HUES64 (cell line): ENCODE measurements at regions not wholly inside any gene's neighbourhood (a gene's known extent, or its start where the extent isn't known, plus 50 kb on each side); places are given as distances from the start of the nearest gene placed in this dataset.

Experiments used
- H3K27ac ChIP-seq: 2 replicates; pipeline ENCODE4 v1.7.0; 2013; ENCODE audit warnings: low read depth, low read length, inconsistent platforms
- H3K27me3 ChIP-seq: 2 replicates; pipeline ENCODE4 v1.6.1; 2013; ENCODE audit warnings: mild to moderate bottlenecking, low read length; ENCODE audit not compliant: insufficient read depth
- H3K36me3 ChIP-seq: 2 replicates; pipeline ENCODE4 v1.6.1; 2013; ENCODE audit warnings: mild to moderate bottlenecking, low read length; ENCODE audit not compliant: insufficient read depth
- H3K4me1 ChIP-seq: 2 replicates; pipeline ENCODE4 v1.6.1; 2013; ENCODE audit warnings: mild to moderate bottlenecking, low read length, moderate library complexity; ENCODE audit not compliant: insufficient read depth
- H3K4me3 ChIP-seq: 2 replicates; pipeline ENCODE4 v1.5.1; 2013; ENCODE audit warnings: mild to moderate bottlenecking, low read length, moderate library complexity
- H3K9ac ChIP-seq: 2 replicates; pipeline ENCODE4 v1.6.1; 2013; ENCODE audit warnings: mild to moderate bottlenecking, low read depth, low read length
- H3K9me3 ChIP-seq: 2 replicates; pipeline ENCODE4 v1.6.1; 2013; ENCODE audit warnings: low read depth, low read length; ENCODE audit not compliant: insufficient read depth
- WGBS: fragments of 150-250, 120-280 bp; methylation state at CpG from one replicate; pipeline ENCODE4 v1.1.7; 2013; ENCODE audit warnings: missing lambda C conversion rate; 5-methylcytosine and 5-hydroxymethylcytosine counted together

DNA sequence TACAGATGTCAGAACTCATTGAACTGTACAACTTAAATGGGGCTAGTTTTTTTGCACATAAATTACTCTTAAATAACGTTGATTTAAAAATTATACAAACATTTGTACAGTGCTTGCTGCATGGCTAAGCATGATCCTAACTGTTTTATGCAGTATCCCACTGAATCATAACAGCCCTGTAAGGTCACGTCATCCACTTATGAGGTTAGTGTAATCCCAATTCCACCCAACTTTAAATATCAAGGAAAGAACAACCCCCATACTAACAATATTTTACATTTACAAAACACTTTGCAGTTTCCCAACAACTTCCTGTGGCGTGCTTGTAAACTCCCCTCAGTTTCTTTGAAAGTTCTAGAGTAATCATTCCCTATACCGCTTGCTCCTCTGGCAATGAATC lies 190.1 kb upstream of the SALL1 start:
- Histone ChIP-seq H3K4me1 (no peaks in the 10 kb centered on the region), H3K9ac (no peak overlapping the region), H3K9me3 (no peaks in the 10 kb centered on the region), H3K27ac (no peak overlapping the region), H3K4me3 (no peak overlapping the region), H3K27me3 (no peaks in the 10 kb centered on the region), H3K36me3 (no peaks in the 10 kb centered on the region)
- WGBS = 92% methylated on average over 3 of the region's 4 CpGs

DNA sequence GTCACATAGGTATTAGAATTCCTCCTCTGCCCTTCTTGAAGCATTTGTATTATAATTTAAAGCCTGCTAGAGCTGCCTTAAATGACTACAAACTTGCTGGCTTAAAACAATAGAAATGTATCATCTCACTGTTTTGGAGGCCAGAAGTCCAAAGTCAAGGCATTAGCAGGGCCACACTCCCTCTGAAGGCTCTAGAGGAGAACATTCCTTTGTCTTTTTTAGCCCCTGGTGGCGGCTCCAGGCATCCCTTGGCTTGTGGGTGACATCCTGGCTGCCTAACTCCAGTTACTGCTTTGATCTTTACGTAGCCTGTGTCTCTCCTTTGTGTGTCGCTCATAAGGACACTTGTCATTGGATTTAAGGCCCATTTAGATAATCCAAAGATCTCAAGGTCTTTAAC lies 186.6 kb upstream of the SALL1 start:
- H3K9ac ChIP-seq = no peak overlapping the region
- H3K4me1 ChIP-seq = no peaks in the 10 kb centered on the region
- H3K36me3 ChIP-seq = no peaks in the 10 kb centered on the region
- 79% methylated on average over 3 of the region's 3 CpGs for WGBS
- H3K27ac ChIP-seq = no peak overlapping the region
- H3K4me3 ChIP-seq = no peak overlapping the region
- H3K27me3 ChIP-seq = no peaks in the 10 kb centered on the region
- H3K9me3 ChIP-seq = no peaks in the 10 kb centered on the region

DNA sequence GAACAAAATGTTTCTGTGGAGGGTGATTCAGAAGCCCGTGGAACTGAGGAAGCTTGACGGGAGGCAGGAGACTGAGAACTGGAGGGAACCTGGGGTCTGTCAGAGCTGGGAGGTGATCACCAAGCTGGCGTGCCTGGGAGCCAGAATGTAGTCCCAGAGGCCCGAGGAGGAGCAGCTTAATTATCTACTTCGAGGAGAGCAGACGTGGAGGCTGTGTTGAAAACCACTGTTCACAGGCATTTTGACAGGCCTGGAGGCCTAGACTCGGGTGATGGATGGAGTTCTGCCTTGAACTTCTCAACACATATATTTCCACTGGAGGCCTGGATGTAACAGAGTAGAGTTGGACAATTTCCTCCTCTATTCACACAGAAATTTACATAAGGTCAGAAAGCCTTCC lies 177.7 kb upstream of the SALL1 start:
- Histone ChIP-seq H3K4me3 (no peak overlapping the region), H3K4me1 (0 out of 2 replicates have a peak, but pooled peaks cover 2% of the 10 kb centered on the region), H3K27ac (no peak overlapping the region), H3K9ac (no peak overlapping the region), H3K9me3 (no peaks in the 10 kb centered on the region), H3K36me3 (no peaks in the 10 kb centered on the region), H3K27me3 (no peaks in the 10 kb centered on the region)
- WGBS = 87% methylated on average over 7 of the region's 7 CpGs

DNA sequence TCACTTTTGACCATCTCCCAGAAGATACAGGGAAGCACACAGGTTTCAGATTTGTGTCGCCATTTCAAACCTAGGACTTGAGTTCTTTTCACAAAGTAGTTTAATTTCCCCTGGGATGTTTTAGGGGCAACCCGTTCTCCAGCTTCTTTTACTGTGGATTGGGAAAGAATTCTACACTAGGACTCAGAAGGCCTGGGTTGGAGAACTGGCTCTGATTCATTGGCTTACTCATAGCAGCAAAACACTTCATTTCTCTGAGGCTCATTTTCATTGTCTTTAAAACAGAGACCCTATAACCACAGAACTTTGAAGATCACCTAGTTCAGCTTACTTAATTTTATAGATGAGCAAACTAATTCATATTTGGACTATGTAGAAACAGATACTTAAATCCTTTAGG lies 175.9 kb upstream of the SALL1 start:
- 94% methylated on average over 2 of the region's 2 CpGs for WGBS

DNA sequence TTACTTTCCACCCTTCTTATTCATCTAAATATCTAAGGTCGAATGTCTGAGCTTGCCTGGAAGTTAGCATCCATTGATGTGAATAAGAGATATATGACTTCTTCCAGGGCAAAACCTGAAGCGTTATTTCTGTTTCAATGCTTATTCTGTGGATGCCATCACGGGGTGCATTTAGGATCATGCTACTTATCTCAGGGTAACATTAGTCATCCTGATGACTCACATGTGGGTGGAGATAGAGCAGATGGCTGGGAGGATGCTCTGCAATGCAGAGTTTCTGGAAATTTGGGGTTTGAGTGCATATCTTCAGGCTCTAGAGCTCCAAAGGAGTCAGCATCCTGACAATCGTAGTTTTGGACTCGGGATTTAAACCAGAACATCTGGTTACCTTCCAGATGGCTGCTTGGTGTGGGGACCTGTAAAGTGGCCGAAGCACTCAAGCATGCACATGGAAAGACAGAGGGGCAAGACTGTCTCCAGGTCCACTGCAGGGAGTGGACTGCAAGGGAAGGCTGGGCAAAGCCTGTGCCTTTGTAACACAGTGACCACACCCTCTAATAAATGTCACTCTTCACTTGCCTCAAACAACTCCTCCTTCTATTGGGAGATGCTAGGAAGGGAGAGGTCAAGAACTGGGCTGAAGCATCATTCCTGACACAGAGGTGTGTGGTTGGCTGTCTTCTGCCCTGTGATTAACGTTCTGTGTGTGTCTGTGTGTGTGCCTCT lies 175.2 kb upstream of the SALL1 start:
- H3K4me1 ChIP-seq = 0 out of 2 replicates have a peak, but pooled peaks cover 2% of the 10 kb centered on the region
- H3K4me3 ChIP-seq = no peak overlapping the region
- H3K9ac ChIP-seq = no peak overlapping the region
- no peaks in the 10 kb centered on the region for H3K36me3 ChIP-seq
- no peaks in the 10 kb centered on the region for H3K27me3 ChIP-seq
- no peaks in the 10 kb centered on the region for H3K9me3 ChIP-seq
- 79% methylated on average over 7 of the region's 7 CpGs for WGBS
- H3K27ac ChIP-seq = no peak overlapping the region

More for the DNA sequence above, 175.9 kb upstream of the SALL1 start:
- Histone ChIP-seq H3K27me3 (no peaks in the 10 kb centered on the region), H3K9ac (no peak overlapping the region), H3K4me3 (no peak overlapping the region), H3K36me3 (no peaks in the 10 kb centered on the region), H3K9me3 (no peaks in the 10 kb centered on the region), H3K27ac (no peak overlapping the region), H3K4me1 (0 out of 2 replicates have a peak, but pooled peaks cover 2% of the 10 kb centered on the region)

DNA sequence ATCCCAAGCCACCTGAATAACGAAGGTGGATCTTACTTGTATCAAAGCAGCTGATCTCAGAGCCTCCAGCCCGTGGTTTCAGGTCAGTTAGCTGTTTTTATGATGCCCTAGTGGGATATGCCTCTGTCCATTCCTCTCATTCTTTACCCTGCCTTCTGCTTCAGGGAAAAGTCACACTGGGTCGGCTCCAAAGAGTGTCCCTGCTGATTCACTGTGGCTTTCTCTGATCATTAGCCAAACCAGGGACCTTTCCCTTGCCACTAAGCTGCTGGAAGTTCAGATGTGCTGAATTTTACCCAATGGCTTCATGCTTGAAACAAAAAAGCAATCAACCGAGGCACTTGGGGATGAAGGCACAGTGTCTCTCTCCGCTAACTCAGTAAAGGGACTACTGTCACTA lies 170.2 kb upstream of the SALL1 start:
- Histone ChIP-seq H3K9ac (no peak overlapping the region), H3K36me3 (no peaks in the 10 kb centered on the region), H3K27me3 (no peaks in the 10 kb centered on the region), H3K4me1 (0 out of 2 replicates have a peak, but pooled peaks cover 2% of the 10 kb centered on the region), H3K27ac (no peak overlapping the region), H3K9me3 (no peaks in the 10 kb centered on the region), H3K4me3 (no peak overlapping the region)
- 89% methylated on average over 5 of the region's 5 CpGs for WGBS

DNA sequence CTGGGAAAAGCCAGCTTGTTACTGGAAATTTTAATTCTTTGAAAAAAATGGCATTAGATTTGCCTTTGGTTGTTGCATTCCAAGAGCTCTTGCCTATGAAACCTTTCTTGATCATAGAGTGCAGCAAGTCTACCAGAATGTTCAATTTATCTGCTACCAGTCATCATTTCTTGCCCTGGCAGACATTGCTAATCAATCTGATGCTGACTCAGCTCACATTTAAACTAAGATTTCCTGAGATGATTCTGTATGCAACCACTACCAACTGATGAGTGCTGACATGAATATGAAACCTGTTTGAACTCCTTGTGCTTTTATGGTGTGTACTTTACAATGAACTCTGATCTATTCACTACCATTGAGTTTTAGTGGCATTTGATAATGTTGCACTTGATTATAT lies 166.5 kb upstream of the SALL1 start:
- H3K4me1 ChIP-seq = no peaks in the 10 kb centered on the region
- H3K4me3 ChIP-seq = no peak overlapping the region
- H3K36me3 ChIP-seq = no peaks in the 10 kb centered on the region
- H3K9ac ChIP-seq = no peak overlapping the region
- no peak overlapping the region for H3K27ac ChIP-seq
- no peaks in the 10 kb centered on the region for H3K27me3 ChIP-seq
- H3K9me3 ChIP-seq = no peaks in the 10 kb centered on the region

DNA sequence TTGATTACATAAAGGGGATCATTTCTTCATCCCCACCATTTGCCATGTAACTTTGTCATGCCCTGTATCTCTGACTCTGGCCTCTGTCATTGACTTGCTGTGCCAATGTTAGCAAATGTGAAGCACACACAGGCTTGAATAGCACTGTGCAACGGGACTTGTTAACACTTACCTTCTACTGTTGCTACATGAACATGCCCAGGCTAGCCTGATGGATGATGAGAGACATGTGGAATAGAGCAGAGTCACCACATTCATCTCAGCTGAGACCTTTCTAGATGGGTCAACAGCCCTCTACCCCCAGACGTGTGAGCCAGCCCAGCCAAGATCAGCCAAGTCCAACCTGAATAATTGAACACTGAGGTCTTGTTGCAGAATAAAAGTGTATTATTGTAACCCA lies 162.1 kb upstream of the SALL1 start:
- Histone ChIP-seq H3K4me3 (no peak overlapping the region), H3K9me3 (no peaks in the 10 kb centered on the region), H3K36me3 (no peaks in the 10 kb centered on the region), H3K4me1 (no peaks in the 10 kb centered on the region), H3K27me3 (no peaks in the 10 kb centered on the region), H3K9ac (no peak overlapping the region), H3K27ac (no peak overlapping the region)
- 94% methylated on average over 2 of the region's 2 CpGs for WGBS

DNA sequence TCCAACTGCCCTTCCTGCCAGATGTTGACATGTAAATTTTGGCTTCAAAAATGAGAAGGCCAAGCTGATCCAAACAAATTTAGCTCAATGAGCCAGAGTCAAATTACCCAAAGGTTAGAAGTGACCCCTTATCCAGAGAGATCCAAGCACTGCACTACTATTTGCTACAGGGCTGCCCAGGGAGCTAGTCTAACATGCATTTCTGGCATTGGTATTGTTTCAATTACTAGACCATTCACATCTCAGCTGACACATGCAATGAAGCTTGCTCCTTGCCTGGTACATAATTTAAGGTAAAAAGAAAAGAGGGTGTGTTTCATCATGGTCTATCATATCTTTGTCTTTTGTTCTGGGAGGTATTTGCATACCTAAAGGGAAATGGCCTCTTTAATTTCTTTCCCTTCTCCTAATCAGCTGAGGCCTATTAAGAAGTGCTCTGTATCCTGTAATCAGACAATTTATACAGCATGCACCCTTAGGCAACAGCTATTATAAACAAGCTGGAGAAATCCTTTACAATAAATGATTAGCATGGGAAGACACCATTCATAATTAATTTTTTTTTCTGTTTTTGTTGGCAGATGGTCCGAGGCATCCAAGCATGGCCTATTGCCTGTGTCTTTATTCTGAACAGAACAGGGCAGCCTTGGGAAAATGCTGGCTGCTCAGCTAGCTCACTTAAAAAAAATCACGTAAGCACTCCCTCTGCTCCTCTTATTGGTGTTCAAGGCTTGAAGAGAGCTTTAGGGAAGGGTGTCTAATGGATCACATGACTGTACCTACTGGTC lies 161.5 kb upstream of the SALL1 start:
- no peak overlapping the region for H3K4me3 ChIP-seq
- no peak overlapping the region for H3K27ac ChIP-seq
- H3K9ac ChIP-seq = no peak overlapping the region
- H3K4me1 ChIP-seq = 0 out of 2 replicates have a peak, but pooled peaks cover under 1% of the 10 kb centered on the region
- H3K27me3 ChIP-seq = no peaks in the 10 kb centered on the region
- no peaks in the 10 kb centered on the region for H3K9me3 ChIP-seq
- WGBS = 93% methylated on average over 2 of the region's 2 CpGs
- no peaks in the 10 kb centered on the region for H3K36me3 ChIP-seq

DNA sequence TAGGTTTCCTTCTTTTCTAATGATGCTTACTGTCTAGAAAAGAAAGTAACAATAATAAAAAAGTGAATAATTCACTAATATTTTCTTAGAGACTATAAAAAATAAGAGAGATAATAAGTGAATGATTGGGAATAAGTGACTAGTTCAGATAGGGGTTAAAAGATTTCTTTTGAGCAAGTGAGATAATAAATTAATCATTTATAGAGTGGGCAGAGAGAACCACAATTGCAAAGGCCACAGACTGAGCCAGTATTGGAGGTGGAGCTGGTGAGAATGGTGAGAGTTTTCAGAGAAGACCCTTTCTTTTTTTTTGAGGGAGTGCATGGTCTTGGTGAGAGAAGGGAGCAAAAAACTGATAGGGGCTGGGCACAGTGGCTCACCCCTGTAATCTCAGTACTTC lies 159.1 kb upstream of the SALL1 start:
- Histone ChIP-seq H3K27ac (no peak overlapping the region), H3K27me3 (no peaks in the 10 kb centered on the region), H3K4me1 (peaks cover 13% of the 10 kb centered on the region), H3K36me3 (no peaks in the 10 kb centered on the region), H3K9ac (no peak overlapping the region), H3K4me3 (no peak overlapping the region), H3K9me3 (no peaks in the 10 kb centered on the region)

DNA sequence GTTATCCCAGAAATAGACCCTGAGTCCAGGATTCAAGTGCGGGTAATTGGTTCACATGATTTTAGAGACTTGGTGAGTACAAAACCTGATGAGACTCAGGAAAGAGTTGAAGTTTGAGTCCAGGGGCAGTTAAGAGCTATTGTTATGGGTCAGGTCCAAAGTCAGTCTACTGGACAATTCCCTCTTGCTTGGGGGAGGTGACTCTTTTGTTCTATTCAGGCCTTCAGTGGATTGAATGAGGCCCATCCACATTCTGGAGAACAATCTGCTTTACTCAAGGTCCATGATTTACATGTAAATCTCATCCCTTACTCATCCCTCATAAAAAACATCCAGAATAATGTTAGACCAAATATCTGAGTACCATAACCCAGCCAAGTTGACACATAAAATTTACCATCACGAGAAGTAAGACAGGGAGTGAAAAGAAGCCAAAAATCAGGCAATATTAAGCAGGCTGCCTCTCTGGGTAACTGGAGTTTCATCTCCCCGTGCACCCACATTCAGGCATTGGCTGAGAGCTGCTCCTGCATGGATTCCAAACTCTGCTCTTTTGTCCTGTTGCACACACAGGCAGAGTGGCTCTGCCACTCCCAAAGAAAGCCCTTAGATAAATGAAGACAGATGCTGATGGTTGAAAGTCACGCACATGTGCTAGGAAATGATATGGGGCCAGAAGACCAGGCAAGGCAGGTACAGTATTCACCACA lies 156.0 kb upstream of the SALL1 start:
- H3K9me3 ChIP-seq = no peaks in the 10 kb centered on the region
- H3K36me3 ChIP-seq = no peaks in the 10 kb centered on the region
- no peak overlapping the region for H3K27ac ChIP-seq
- H3K27me3 ChIP-seq = no peaks in the 10 kb centered on the region
- 92% methylated on average over 4 of the region's 4 CpGs for WGBS
- peaks cover 13% of the 10 kb centered on the region for H3K4me1 ChIP-seq
- no peak overlapping the region for H3K9ac ChIP-seq
- no peak overlapping the region for H3K4me3 ChIP-seq
